ENCODE measurements at regions not wholly inside any gene's neighbourhood (a gene's known extent, or its start where the extent isn't known, plus 50 kb on each side); places are given as distances from the start of the nearest gene placed in this dataset.

DNA sequence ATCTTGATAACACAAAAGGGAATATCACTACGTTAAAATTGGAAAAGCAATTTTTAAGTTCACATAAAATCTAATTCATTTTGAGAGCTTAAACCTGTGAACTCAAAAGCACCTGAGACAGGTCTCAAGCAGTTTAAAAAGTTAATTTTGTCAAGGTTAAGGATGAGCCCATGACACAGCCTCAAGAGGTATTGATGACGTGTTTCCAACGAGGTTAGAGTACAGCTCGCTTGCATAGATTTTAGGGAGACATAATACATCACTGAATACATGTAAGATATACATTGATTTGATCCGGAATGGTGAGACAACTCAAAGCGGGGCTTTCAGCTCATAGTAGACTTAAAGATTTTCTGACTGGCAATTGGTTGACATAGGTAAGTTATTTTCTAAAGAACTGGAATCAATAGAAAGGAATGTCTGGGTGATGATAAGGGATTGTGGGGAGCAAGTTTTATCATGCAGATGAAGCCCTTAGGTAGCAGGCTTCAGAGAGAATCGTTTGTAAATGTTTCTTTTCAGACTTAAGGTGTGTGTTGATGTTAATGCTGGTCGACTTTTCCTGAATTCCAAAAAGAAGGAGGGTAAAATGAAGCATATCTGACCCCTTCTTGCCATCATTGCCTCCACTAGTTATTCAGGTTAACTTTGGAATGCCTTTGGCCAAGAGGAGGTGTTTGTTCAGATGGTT lies 2890.6 kb downstream of the PCDH9 start:
- TF ChIP-seq, protein P1, sequence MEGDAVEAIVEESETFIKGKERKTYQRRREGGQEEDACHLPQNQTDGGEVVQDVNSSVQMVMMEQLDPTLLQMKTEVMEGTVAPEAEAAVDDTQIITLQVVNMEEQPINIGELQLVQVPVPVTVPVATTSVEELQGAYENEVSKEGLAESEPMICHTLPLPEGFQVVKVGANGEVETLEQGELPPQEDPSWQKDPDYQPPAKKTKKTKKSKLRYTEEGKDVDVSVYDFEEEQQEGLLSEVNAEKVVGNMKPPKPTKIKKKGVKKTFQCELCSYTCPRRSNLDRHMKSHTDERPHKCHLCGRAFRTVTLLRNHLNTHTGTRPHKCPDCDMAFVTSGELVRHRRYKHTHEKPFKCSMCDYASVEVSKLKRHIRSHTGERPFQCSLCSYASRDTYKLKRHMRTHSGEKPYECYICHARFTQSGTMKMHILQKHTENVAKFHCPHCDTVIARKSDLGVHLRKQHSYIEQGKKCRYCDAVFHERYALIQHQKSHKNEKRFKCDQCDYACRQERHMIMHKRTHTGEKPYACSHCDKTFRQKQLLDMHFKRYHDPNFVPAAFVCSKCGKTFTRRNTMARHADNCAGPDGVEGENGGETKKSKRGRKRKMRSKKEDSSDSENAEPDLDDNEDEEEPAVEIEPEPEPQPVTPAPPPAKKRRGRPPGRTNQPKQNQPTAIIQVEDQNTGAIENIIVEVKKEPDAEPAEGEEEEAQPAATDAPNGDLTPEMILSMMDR (IDR thresholded peaks at IDR 0.05 in 4 of 5, conservative IDR thresholded peaks at IDR 0.05 in 1 of 5): no peak
- TF ChIP-seq POLR2A (IDR thresholded peaks at IDR 0.05): no peak

All from gastrocnemius medialis (tissue), 4 donors.